HG03103 (cell line): ENCODE measurements at regions not wholly inside any gene's neighbourhood (a gene's known extent, or its start where the extent isn't known, plus 50 kb on each side); places are given as distances from the start of the nearest gene placed in this dataset.

Source experiments
- ATAC-seq: cut with Tn5 transposase; IDR thresholded peaks from one replicate; pipeline ENCODE4 v1.9.1; 2021; ENCODE audit warnings: low read depth; ENCODE audit not compliant: unreplicated experiment

- no peak for ATAC-seq
These were observed 901.2 kb downstream of the KCNMA1 start for GRCh38 chr10:76736392-76736791.

DNA sequence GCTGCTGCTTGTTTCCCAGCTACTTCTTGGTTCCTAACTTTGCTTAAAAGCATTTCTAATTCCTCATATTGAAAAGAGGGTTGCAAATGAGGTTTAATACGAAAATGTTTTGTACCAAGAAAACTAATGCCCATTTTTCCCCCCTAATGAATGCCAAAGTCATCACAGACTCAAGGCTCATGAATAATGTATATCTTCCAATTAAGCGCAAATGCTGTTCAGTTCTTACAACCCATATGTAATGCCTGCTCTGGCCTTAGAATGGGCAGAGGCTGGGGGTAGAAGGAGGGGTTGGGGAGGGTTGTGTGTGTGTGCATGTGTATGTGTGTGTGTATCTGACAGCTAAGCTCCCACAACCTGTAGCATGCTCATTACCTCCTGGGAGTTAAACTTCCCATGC, 901.7 kb downstream of the KCNMA1 start:
- no peak for ATAC-seq

DNA sequence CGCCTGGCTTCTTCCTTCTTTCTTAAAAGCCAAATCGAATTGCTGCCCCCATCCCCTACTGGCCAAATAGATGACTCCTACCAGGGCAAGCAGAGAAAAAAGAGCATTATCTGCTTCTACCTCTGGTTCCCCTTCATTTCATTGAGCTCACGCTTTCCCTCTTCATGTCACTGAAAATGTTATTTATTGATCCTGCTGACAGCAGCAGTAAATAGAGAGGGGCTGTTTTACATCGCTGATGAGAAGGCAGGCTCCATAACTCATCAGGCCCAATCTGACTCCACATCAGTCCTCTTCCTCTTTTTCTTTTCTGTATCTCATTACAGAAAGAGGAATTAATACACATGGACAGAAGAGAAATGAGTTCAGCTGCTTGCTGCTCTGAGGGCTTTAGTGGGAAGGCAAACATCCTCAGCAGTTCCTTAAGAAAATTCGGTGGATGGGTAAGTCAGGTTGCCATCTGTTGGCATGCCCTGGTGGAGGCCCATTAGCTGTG, 904.1 kb downstream of the KCNMA1 start:
- no peak for ATAC-seq

- ATAC-seq, result no peak
These were observed 905.3 kb downstream of the KCNMA1 start for GRCh38 chr10:76732306-76732705.

- no peak for ATAC-seq
These were observed 907.6 kb downstream of the KCNMA1 start for GRCh38 chr10:76729841-76730487.

DNA sequence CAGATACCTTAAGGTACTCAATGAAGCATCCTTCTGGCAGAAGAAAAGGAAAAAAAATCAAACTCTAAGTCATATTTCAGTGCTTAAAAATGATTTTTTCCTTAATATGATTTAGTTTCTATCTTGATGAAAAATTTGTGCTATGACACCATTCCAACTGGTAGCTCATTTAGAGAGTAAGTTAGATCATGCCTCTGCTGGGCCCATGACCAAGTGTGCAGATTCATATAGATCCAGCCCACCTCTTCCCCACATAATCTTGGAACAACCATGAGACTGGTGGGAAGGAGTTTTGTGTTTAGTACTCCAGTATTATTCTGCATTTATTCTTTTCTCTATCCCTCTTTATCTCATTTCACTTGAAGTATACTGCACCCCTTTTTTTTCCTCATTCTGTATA, 908.3 kb downstream of the KCNMA1 start:
- no peak for ATAC-seq

DNA sequence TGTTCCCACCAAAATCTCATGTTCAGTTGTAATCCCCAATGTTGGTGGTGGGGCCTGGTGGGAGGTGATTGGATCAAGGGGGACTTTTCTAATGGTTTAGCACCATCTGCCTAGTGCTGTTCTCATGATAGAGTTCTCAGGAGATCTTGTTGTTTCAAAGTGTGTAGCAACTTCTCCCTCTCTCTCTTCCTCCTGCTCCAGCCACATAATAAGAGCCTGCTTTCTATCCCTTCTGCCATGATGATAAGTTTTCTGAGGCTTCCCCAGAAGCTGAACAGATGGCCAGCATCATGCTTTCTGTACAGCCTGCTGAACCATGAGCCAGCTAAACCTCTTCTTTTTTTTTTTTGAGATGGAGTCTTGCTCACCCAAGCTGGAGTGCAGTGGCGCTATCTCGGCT, 910.6 kb downstream of the KCNMA1 start:
- ATAC-seq, result no peak

DNA sequence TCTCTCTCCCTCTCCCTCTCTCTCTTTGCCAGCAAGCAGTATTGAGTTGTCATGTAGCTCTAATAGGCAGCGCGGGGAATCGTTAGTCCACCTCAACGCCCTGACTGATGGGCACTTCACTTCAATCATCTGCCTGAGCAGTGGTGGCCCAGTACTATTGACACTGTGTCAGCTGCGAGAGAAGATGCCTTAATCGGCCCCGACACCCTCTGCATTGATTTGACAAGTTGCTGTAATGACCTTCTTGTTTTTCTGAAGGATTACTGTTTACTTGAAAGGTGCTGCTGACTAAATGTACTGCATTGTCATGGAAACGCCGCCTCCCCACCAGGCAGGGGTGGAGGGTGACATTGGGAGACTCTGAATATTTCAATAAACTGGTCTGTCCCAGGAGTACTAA, 913.8 kb downstream of the KCNMA1 start:
- no peak for ATAC-seq

GRCh38 chr10:76721891-76722505, 915.6 kb downstream of the KCNMA1 start:
- ATAC-seq, result no peak

DNA sequence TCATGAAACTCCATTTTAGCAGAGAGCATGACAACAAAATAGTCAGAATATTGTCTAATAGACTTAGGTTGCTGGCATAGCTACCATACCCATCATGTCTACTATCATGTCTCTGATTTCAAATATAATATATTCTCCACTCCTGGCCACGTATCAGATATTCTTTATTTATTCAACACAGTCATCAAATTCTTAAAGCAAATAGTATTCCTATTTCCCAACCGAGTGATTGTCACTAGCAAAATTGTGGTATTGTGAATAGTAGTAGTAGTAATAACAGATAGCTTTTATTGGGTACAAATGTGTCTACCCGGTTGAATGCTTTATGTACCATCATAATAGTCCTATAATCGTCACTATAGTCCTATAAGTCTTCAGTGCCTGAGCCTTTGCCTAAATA, 918.6 kb downstream of the KCNMA1 start:
- no peak for ATAC-seq

GRCh38 chr10:76717141-76717540, 920.5 kb downstream of the KCNMA1 start:
- ATAC-seq, result no peak

- ATAC-seq, result no peak
These were observed 926.2 kb downstream of the KCNMA1 start for GRCh38 chr10:76711222-76711997.

DNA sequence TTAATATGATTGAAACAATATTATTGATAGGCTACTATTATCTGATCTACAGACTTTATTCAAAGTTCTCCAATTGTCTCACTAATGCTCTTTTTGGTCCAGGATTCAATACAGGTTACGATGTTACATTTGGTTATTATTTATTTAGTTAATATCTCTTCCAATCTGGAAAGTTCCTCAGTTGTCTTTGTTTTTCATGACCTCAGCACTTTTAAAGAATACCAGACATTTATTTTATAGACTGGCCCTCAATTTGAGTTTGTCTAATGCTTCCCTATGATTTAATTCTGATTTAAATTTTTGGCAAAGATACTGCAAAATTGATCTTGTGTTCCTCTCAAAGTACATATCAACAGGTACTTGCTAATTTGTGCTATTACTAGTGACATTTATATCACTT, 937.4 kb downstream of the KCNMA1 start:
- no peak for ATAC-seq

GRCh38 chr10:76697923-76698322, 939.7 kb downstream of the KCNMA1 start:
- ATAC-seq, result no peak

- ATAC-seq, result no peak
These were observed 942.5 kb downstream of the KCNMA1 start for GRCh38 chr10:76695069-76695468.

DNA sequence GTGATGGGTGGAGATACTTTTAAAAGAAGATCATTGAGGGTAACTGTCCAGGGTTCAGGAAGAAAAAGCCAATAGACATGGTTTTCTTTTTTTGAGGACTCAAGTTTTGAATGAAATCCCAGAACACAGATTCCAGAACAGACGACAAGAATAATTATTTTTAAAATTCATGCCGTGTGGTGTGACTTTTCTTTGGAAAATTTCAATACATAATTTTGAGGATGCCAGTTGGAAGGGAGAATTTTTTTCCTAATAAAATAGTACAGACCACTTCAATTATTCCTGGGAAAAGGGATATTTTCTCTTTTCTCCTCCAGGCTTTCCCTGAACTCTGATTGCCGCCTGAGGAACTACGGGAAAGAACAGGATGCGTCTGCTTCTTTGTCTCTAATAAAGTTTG, 951.4 kb downstream of the KCNMA1 start:
- no peak for ATAC-seq

DNA sequence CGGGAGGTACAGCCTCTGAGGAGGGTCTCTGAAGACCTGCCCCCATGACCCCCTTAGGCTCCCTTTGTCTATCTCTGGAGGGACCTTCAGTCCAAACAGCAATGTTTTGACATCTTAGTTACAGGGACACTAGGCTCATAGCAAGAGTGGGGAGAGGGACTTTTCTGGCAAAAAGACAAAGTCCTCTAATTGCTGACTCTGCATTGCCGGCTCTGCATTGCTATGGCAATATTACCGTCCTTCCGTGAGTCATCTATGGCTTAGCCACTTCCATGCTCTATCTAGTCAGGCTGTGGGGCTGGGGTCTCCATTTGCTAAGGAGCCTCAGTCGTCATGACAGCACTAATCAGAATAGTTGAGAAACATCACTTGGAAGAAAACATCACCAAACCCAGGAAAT, 952.6 kb downstream of the KCNMA1 start:
- ATAC-seq, result no peak

- no peak for ATAC-seq
These were observed 956.5 kb downstream of the KCNMA1 start for GRCh38 chr10:76681153-76681552.

GRCh38 chr10:76679030-76679429, 958.6 kb downstream of the KCNMA1 start:
- no peak for ATAC-seq

GRCh38 chr10:76675951-76676587, 961.5 kb downstream of the KCNMA1 start:
- no peak for ATAC-seq

GRCh38 chr10:76675561-76675950, 962.1 kb downstream of the KCNMA1 start:
- no peak for ATAC-seq
